ENCODE measurements at regions not wholly inside any gene's neighbourhood (a gene's known extent, or its start where the extent isn't known, plus 50 kb on each side); places are given as distances from the start of the nearest gene placed in this dataset.

GRCh38 chr13:56953965-56954364, 186.8 kb upstream of the PRR20A start:
- Histone ChIP-seq H3K27ac (no peak overlapping the region), H3K36me3 (no peaks in the 10 kb centered on the region), H3K4me3 (no peak overlapping the region), H3K27me3 (no peaks in the 10 kb centered on the region), H3K9me3 (no peaks in the 10 kb centered on the region), H3K4me1 (no peaks in the 10 kb centered on the region)
- TF ChIP-seq EP300 (IDR thresholded peaks at IDR 0.05) = no peak
- no peak for DNase-seq (ENCODE audit: low spot score in 2 of 2)

- WGBS = 88% methylated on average over 1 of the region's 1 CpG
- TF ChIP-seq POLR2A (IDR thresholded peaks at IDR 0.05) (no peak), EP300 (IDR thresholded peaks at IDR 0.05) (no peak), POLR2AphosphoS5 (IDR thresholded peaks at IDR 0.05) (no peak), CTCF (IDR thresholded peaks at IDR 0.05) (no peak)
- Histone ChIP-seq H3K36me3 (no peaks in the 10 kb centered on the region), H3K27me3 (no peaks in the 10 kb centered on the region), H3K27ac (no peak overlapping the region), H3K4me1 (no peaks in the 10 kb centered on the region), H3K9me3 (peaks cover 2% of the 10 kb centered on the region), H3K4me3 (no peak overlapping the region)
- no peak for DNase-seq (ENCODE audit: low spot score in 2 of 2)
Measured at GRCh38 chr13:56975647-56976046, 165.1 kb upstream of the PRR20A start.

GRCh38 chr13:56980856-56981255, 159.9 kb upstream of the PRR20A start:
- TF ChIP-seq POLR2A (IDR thresholded peaks at IDR 0.05) (no peak), POLR2AphosphoS5 (IDR thresholded peaks at IDR 0.05) (no peak), EP300 (IDR thresholded peaks at IDR 0.05) (no peak)
- H3K4me1 ChIP-seq = no peaks in the 10 kb centered on the region
- 31% methylated on average over 1 of the region's 1 CpG for WGBS
- H3K27me3 ChIP-seq = no peaks in the 10 kb centered on the region
- H3K9me3 ChIP-seq = no peaks in the 10 kb centered on the region
- no peak for DNase-seq (ENCODE audit: low spot score in 2 of 2)
- no peaks in the 10 kb centered on the region for H3K36me3 ChIP-seq
- H3K27ac ChIP-seq = no peak overlapping the region
- no peak overlapping the region for H3K4me3 ChIP-seq

GRCh38 chr13:56986121-56986520, 154.6 kb upstream of the PRR20A start:
- H3K4me1 ChIP-seq = no peaks in the 10 kb centered on the region
- H3K4me3 ChIP-seq = no peak overlapping the region
- H3K9me3 ChIP-seq = no peaks in the 10 kb centered on the region
- WGBS = 85% methylated on average over 2 of the region's 2 CpGs
- no peak overlapping the region for H3K27ac ChIP-seq
- no peaks in the 10 kb centered on the region for H3K27me3 ChIP-seq
- no peaks in the 10 kb centered on the region for H3K36me3 ChIP-seq
- no peak for TF ChIP-seq CTCF (IDR thresholded peaks at IDR 0.05)
- TF ChIP-seq POLR2A (IDR thresholded peaks at IDR 0.05) = no peak
- no peak for TF ChIP-seq EP300 (IDR thresholded peaks at IDR 0.05)
- TF ChIP-seq POLR2AphosphoS5 (IDR thresholded peaks at IDR 0.05) = no peak
- no peak for DNase-seq (ENCODE audit: low spot score in 2 of 2)

- TF ChIP-seq POLR2A (IDR thresholded peaks at IDR 0.05) (no peak), EP300 (IDR thresholded peaks at IDR 0.05) (no peak), POLR2AphosphoS5 (IDR thresholded peaks at IDR 0.05) (no peak), CTCF (IDR thresholded peaks at IDR 0.05) (no peak)
- Histone ChIP-seq H3K4me1 (no peaks in the 10 kb centered on the region), H3K27ac (no peak overlapping the region), H3K36me3 (no peaks in the 10 kb centered on the region), H3K27me3 (no peaks in the 10 kb centered on the region), H3K9me3 (no peaks in the 10 kb centered on the region), H3K4me3 (no peak overlapping the region)
- DNase-seq (ENCODE audit: low spot score in 2 of 2) = no peak
Measured at GRCh38 chr13:56988543-56988942, 152.2 kb upstream of the PRR20A start.

- Histone ChIP-seq H3K4me1 (no peaks in the 10 kb centered on the region), H3K27ac (no peak overlapping the region), H3K36me3 (no peaks in the 10 kb centered on the region), H3K9me3 (peaks cover 4% of the 10 kb centered on the region), H3K27me3 (no peaks in the 10 kb centered on the region), H3K4me3 (no peak overlapping the region)
- no peak for DNase-seq (ENCODE audit: low spot score in 2 of 2)
- WGBS = 66% methylated on average over 2 of the region's 2 CpGs
- TF ChIP-seq CTCF (IDR thresholded peaks at IDR 0.05) (no peak), POLR2AphosphoS5 (IDR thresholded peaks at IDR 0.05) (no peak), POLR2A (IDR thresholded peaks at IDR 0.05) (no peak), EP300 (IDR thresholded peaks at IDR 0.05) (no peak)
Measured at GRCh38 chr13:57003682-57004081, 137.0 kb upstream of the PRR20A start.

Measured in suprapubic skin (tissue), 4 donors.